ENCODE measurements at regions not wholly inside any gene's neighbourhood (a gene's known extent, or its start where the extent isn't known, plus 50 kb on each side); places are given as distances from the start of the nearest gene placed in this dataset.

- no peak for TF ChIP-seq USF2 (IDR thresholded peaks at IDR 0.05; ENCODE audit: borderline replicate concordance, low read depth, low read length)
- no peak for TF ChIP-seq CTCF (IDR thresholded peaks at IDR 0.05)
- H3K9me2 ChIP-seq: no peaks in the 10 kb centered on the region
- no peak overlapping the region for H2AFZ ChIP-seq (ENCODE audit: low read depth)
- H3K4me1 ChIP-seq (ENCODE audit: control insufficient read depth in 1 of 2, insufficient read depth in 2 of 2, low read depth in 1 of 2, low read length in 1 of 2): no peaks in the 10 kb centered on the region; a peak in 1 of 4 replicates
- no peak overlapping the region for H3K4me2 ChIP-seq
- ChIA-PET POLR2A (no interaction called here), CTCF (no interaction called here)
- H3K27ac ChIP-seq (ENCODE audit: low read depth in 2 of 2, low read length in 1 of 2): no peak overlapping the region
- no peaks in the 10 kb centered on the region for H3K79me2 ChIP-seq (ENCODE audit: insufficient read depth)
- 97% methylated on average over 6 of the region's 6 CpGs for WGBS (ENCODE audit: low lambda C conversion rate)
- no peaks in the 10 kb centered on the region for H3K27me3 ChIP-seq (ENCODE audit: insufficient read depth)
- no peaks in the 10 kb centered on the region for H4K20me1 ChIP-seq (ENCODE audit: insufficient read depth)
- H3K36me3 ChIP-seq (replicated peaks in 1 of 2; ENCODE audit: control insufficient read depth in 1 of 2, insufficient read depth in 2 of 2, low read length in 1 of 2): no peaks in the 10 kb centered on the region
- DNase-seq: no peak
- H3K9me3 ChIP-seq: no peaks in the 10 kb centered on the region
- H3K4me3 ChIP-seq (ENCODE audit: low read depth in 2 of 2, low read length in 1 of 2): no peak overlapping the region
- no peaks in the 10 kb centered on the region for H3F3A ChIP-seq (replicated peaks; ENCODE audit: insufficient read depth)
- no peak overlapping the region for H3K9ac ChIP-seq
Observed at GRCh38 chr14:58771016-58771415, 133.3 kb downstream of the DACT1 start.

GRCh38 chr14:58772116-58772515 lies 134.4 kb downstream of the DACT1 start:
- Histone ChIP-seq H3K27ac (ENCODE audit: low read depth in 2 of 2, low read length in 1 of 2) (no peak overlapping the region), H3K9me3 (no peaks in the 10 kb centered on the region), H3K36me3 (replicated peaks in 1 of 2; ENCODE audit: control insufficient read depth in 1 of 2, insufficient read depth in 2 of 2, low read length in 1 of 2) (no peaks in the 10 kb centered on the region), H3K4me1 (ENCODE audit: control insufficient read depth in 1 of 2, insufficient read depth in 2 of 2, low read depth in 1 of 2, low read length in 1 of 2) (no peaks in the 10 kb centered on the region; a peak in 1 of 4 replicates), H2AFZ (ENCODE audit: low read depth) (no peak overlapping the region), H3K4me2 (no peak overlapping the region), H3F3A (replicated peaks; ENCODE audit: insufficient read depth) (no peaks in the 10 kb centered on the region), H4K20me1 (ENCODE audit: insufficient read depth) (no peaks in the 10 kb centered on the region), H3K27me3 (ENCODE audit: insufficient read depth) (no peaks in the 10 kb centered on the region), H3K79me2 (ENCODE audit: insufficient read depth) (no peaks in the 10 kb centered on the region), H3K9ac (no peak overlapping the region), H3K4me3 (ENCODE audit: low read depth in 2 of 2, low read length in 1 of 2) (no peak overlapping the region), H3K9me2 (no peaks in the 10 kb centered on the region)
- 89% methylated on average over 3 of the region's 3 CpGs for WGBS (ENCODE audit: low lambda C conversion rate)
- TF ChIP-seq USF2 (IDR thresholded peaks at IDR 0.05; ENCODE audit: borderline replicate concordance, low read depth, low read length) (no peak), CHD2 (IDR thresholded peaks at IDR 0.05; ENCODE audit: low read length, partially characterized antibody) (no peak), JUND (IDR thresholded peaks at IDR 0.05) (no peak), REST (IDR thresholded peaks at IDR 0.05; ENCODE audit: low read depth, low read length) (no peak), GABPA (IDR thresholded peaks at IDR 0.05; ENCODE audit: low read depth) (no peak), ELF1 (IDR thresholded peaks at IDR 0.05) (no peak)
- POLR2A ChIA-PET: no interaction called here
- no peak for DNase-seq
- CTCF ChIA-PET: interaction anchor here (0.6 kb wide), 1 partner anchor 238 kb away, joined by 3 read pairs; no protein-coding TSS in a partner anchor
